ENCODE measurements at regions not wholly inside any gene's neighbourhood (a gene's known extent, or its start where the extent isn't known, plus 50 kb on each side); places are given as distances from the start of the nearest gene placed in this dataset.

- H3K27ac ChIP-seq: peak overlapping the region; percentile 98
- no peak for TF ChIP-seq CTCF (conservative IDR thresholded peaks at IDR 0.05)
Observed at GRCh38 chr2:104945121-104945520, 91.2 kb downstream of the POU3F3 start.

- H3K27ac ChIP-seq: peak overlapping the region; percentile 98
- TF ChIP-seq CTCF (conservative IDR thresholded peaks at IDR 0.05): no peak
Observed at GRCh38 chr2:104945866-104946265, 92.0 kb downstream of the POU3F3 start.

- peak overlapping the region; percentile 98 for H3K27ac ChIP-seq
Observed at GRCh38 chr2:104947456-104947855, 90.4 kb upstream of the MRPS9 start.

- no peak for TF ChIP-seq CTCF (conservative IDR thresholded peaks at IDR 0.05)
- no peak overlapping the region for H3K27ac ChIP-seq
Observed at GRCh38 chr2:104952976-104953375, 84.9 kb upstream of the MRPS9 start.

GRCh38 chr2:104965900-104966299 lies 72.0 kb upstream of the MRPS9 start:
- H3K27ac ChIP-seq: no peak overlapping the region
- TF ChIP-seq CTCF (conservative IDR thresholded peaks at IDR 0.05): no peak; the same call in 1 of the 2 replicates

- TF ChIP-seq CTCF (conservative IDR thresholded peaks at IDR 0.05): no peak
- H3K27ac ChIP-seq: no peak overlapping the region
Observed at GRCh38 chr2:104969564-104969963, 68.3 kb upstream of the MRPS9 start.

- no peak overlapping the region for H3K27ac ChIP-seq
Observed at GRCh38 chr2:104975371-104975770, 62.5 kb upstream of the MRPS9 start.

GRCh38 chr2:104975851-104976250 lies 62.0 kb upstream of the MRPS9 start:
- H3K27ac ChIP-seq: no peak overlapping the region
- no peak for TF ChIP-seq CTCF (conservative IDR thresholded peaks at IDR 0.05)

More at GRCh38 chr2:104975371-104975770, 62.5 kb upstream of the MRPS9 start:
- TF ChIP-seq CTCF (conservative IDR thresholded peaks at IDR 0.05): no peak
